ENCODE measurements at regions not wholly inside any gene's neighbourhood (a gene's known extent, or its start where the extent isn't known, plus 50 kb on each side); places are given as distances from the start of the nearest gene placed in this dataset.

DNA sequence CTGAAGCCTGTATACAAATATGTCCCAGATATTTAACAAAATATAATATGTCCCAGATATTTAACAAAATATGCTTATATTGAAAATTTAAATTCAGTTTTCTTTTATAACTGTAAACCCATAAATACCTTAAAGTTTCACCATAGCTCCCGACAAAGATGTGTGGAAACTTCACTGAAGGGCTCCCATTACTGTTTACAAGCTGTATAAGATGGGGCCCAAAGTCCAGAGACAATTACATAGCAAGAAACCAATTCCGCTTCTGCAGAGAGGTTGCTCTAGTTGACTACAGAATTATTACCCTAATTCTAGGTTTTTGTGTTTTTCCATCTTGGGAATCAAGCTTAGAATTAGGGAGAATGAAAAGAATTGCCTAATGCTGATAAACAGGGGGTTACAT, 102.6 kb upstream of the EPHA6 start:
- Histone ChIP-seq H3K27me3 (replicated peaks; ENCODE audit: insufficient read depth) (no peaks in the 10 kb centered on the region), H3K9me3 (no peaks in the 10 kb centered on the region), H3K4me3 (no peak overlapping the region), H3K36me3 (no peaks in the 10 kb centered on the region), H3K4me1 (ENCODE audit: control insufficient read depth in 1 of 2, low read depth in 2 of 2) (no peaks in the 10 kb centered on the region), H3K27ac (no peak overlapping the region)
- DNase-seq (ENCODE audit: low spot score) (no peak), ATAC-seq (ENCODE audit: insufficient number of reproducible peaks, low FRiP score, low read depth) (no peak)
- TF ChIP-seq, protein P1, sequence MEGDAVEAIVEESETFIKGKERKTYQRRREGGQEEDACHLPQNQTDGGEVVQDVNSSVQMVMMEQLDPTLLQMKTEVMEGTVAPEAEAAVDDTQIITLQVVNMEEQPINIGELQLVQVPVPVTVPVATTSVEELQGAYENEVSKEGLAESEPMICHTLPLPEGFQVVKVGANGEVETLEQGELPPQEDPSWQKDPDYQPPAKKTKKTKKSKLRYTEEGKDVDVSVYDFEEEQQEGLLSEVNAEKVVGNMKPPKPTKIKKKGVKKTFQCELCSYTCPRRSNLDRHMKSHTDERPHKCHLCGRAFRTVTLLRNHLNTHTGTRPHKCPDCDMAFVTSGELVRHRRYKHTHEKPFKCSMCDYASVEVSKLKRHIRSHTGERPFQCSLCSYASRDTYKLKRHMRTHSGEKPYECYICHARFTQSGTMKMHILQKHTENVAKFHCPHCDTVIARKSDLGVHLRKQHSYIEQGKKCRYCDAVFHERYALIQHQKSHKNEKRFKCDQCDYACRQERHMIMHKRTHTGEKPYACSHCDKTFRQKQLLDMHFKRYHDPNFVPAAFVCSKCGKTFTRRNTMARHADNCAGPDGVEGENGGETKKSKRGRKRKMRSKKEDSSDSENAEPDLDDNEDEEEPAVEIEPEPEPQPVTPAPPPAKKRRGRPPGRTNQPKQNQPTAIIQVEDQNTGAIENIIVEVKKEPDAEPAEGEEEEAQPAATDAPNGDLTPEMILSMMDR (IDR thresholded peaks at IDR 0.05) = no peak

DNA sequence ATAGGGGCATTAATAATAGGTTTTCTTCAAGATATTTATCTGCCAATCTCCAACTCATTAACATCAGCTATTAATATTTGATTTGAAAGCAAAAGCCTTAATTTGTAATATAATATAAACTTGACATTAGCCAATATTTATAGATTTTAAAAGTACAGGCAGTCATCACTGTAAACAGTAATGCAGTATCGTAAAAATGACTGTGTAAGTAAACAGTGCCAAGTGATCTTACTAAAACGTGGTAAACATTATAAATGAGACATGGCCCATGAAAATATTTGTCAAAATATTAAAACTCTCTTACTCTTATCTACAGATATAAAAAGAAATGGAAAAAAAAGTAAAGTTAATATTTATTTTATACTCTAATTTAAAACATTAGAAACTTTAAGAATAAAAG, 101.6 kb upstream of the EPHA6 start:
- H3K36me3 ChIP-seq = no peaks in the 10 kb centered on the region
- H3K4me3 ChIP-seq = no peak overlapping the region
- no peaks in the 10 kb centered on the region for H3K27me3 ChIP-seq (replicated peaks; ENCODE audit: insufficient read depth)
- no peak for DNase-seq (ENCODE audit: low spot score)
- no peak overlapping the region for H3K27ac ChIP-seq
- TF ChIP-seq, protein P1 (IDR thresholded peaks at IDR 0.05) = no peak
- H3K4me1 ChIP-seq (ENCODE audit: control insufficient read depth in 1 of 2, low read depth in 2 of 2) = no peaks in the 10 kb centered on the region
- ATAC-seq (ENCODE audit: insufficient number of reproducible peaks, low FRiP score, low read depth) = no peak
- no peaks in the 10 kb centered on the region for H3K9me3 ChIP-seq

DNA sequence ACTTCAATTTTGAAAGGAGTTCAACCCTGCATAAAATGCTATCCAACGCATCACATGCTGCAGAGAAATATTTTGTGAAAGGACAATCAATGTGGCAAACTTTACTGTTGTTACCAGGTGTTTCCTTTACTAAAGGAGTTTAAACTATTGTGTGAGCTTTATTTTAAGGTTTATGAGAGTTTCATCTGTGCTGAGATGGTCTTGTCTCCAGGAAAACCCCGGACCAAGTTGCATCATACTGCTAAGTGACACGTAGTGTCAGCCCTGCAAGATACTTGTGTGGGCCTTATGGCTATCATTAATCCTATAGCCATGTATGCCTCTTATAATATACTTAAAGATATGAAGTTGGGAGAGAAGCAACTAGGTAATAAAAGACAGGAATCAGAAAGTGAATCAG, 94.5 kb upstream of the EPHA6 start:
- no peaks in the 10 kb centered on the region for H3K27me3 ChIP-seq (replicated peaks; ENCODE audit: insufficient read depth)
- H3K4me1 ChIP-seq (ENCODE audit: control insufficient read depth in 1 of 2, low read depth in 2 of 2) = no peaks in the 10 kb centered on the region
- H3K4me3 ChIP-seq = no peak overlapping the region
- H3K9me3 ChIP-seq = no peaks in the 10 kb centered on the region
- H3K27ac ChIP-seq = no peak overlapping the region
- TF ChIP-seq, protein P1 (IDR thresholded peaks at IDR 0.05) = no peak
- DNase-seq (ENCODE audit: low spot score) (no peak), ATAC-seq (ENCODE audit: insufficient number of reproducible peaks, low FRiP score, low read depth) (no peak)
- no peaks in the 10 kb centered on the region for H3K36me3 ChIP-seq

DNA sequence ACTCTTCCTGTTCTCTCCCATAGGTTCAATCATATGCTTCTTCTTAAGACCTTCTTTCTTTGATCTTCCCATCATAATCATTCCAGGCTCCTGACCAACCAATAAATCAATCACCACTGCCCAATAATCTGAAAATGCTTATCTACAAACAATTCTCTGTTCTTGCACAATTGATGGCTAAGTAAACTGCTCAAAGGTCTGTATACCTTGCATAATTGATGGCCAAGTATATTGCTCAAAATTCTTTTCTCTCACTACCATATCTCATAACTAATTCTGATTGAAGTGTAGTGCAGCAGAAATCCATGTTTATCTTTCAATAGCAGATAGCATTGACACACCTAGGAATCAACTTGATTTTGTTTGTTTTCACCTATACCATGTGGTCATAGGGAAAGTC, 83.4 kb upstream of the EPHA6 start:
- no peak overlapping the region for H3K27ac ChIP-seq
- no peak for ATAC-seq (ENCODE audit: insufficient number of reproducible peaks, low FRiP score, low read depth)
- no peaks in the 10 kb centered on the region for H3K4me1 ChIP-seq (ENCODE audit: control insufficient read depth in 1 of 2, low read depth in 2 of 2)
- no peak for DNase-seq (ENCODE audit: low spot score)
- no peaks in the 10 kb centered on the region for H3K27me3 ChIP-seq (replicated peaks; ENCODE audit: insufficient read depth)
- TF ChIP-seq, protein P1 (IDR thresholded peaks at IDR 0.05) = no peak
- no peak overlapping the region for H3K4me3 ChIP-seq
- H3K36me3 ChIP-seq = no peaks in the 10 kb centered on the region
- no peaks in the 10 kb centered on the region for H3K9me3 ChIP-seq

DNA sequence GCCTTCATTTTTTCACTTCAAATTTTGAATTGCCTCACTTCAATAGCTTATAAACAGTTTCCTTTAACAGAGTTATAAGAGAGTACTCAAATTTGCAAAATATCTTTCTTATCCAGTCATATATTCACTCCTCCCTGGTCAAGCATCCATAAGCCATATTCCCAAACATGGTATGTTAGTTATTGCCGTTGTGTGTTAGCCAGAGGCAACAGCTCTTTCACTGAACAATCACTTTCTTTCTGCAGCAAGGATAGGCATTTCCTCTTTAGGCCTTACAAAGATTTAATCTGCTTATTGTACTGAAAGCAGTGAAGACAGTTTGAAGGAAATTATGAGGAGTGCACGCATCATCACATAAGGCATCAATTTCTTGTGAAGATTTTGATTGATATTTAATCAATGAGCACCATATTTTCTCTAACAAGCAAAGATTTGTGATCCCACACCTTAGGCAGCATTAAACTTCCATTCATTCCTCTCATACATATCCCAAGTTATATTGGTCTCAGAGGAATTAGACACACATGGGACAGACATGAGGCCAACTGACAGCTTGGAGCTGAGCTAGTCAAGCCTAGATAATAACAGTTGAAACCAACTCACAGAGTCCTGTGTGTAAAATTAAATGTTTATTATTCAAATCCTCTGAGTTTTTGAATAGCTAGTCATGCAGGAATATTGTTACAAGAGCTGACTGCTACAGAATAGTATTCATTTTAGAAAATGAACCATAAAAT, 80.0 kb upstream of the EPHA6 start:
- Histone ChIP-seq H3K9me3 (no peaks in the 10 kb centered on the region), H3K36me3 (no peaks in the 10 kb centered on the region)

More for the DNA sequence above, 80.0 kb upstream of the EPHA6 start:
- TF ChIP-seq, protein P1 (IDR thresholded peaks at IDR 0.05) = no peak
- no peak for DNase-seq (ENCODE audit: low spot score)
- H3K4me1 ChIP-seq (ENCODE audit: control insufficient read depth in 1 of 2, low read depth in 2 of 2) = no peaks in the 10 kb centered on the region
- H3K4me3 ChIP-seq = no peak overlapping the region
- H3K27ac ChIP-seq = no peak overlapping the region
- no peak for ATAC-seq (ENCODE audit: insufficient number of reproducible peaks, low FRiP score, low read depth)
- H3K27me3 ChIP-seq (replicated peaks; ENCODE audit: insufficient read depth) = no peaks in the 10 kb centered on the region
